ENCODE measurements at regions not wholly inside any gene's neighbourhood (a gene's known extent, or its start where the extent isn't known, plus 50 kb on each side); places are given as distances from the start of the nearest gene placed in this dataset.

DNA sequence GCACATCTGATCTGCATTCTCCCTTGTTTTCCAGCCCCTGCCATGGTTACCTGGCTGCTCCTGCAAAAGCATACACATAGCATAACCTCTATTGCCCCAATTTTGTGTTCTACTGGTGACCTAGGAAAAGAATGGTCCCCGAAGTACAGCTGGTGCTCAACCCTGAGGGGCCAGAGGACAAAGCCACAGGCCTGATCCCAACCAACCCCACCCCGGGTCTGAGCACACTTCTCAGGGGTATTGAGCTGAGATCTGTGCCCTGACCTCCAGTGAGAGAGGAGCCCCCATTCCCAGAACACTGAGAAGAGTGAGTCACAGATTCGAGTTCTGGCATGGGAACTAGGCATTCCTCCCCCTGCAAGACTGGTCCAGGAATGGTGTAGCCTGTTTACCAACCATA, 465.5 kb upstream of the ACTRT1 start:
- H3K23me2 ChIP-seq (ENCODE audit: insufficient read length, low read depth, low read length, poor library complexity, severe bottlenecking), result no peaks in the 10 kb centered on the region
- Mint-ChIP-seq H3K27ac (no peak overlapping the region; a peak in 1 of 7 replicates), H3K9me3 (peaks cover 14 to 69% of the 10 kb centered on the region in 2 experiments), H3K4me3 (no peak overlapping the region), H3K36me3 (ENCODE audit: insufficient read depth in 1 of 3, low read depth in 3 of 3) (peaks cover 0 to 6% (median 0%) of the 10 kb centered on the region in 3 experiments; a peak in 2 of 7 replicates), H3K27me3 (ENCODE audit: low read depth) (no peaks in the 10 kb centered on the region), H3K4me1 (peaks cover 8 to 10% of the 10 kb centered on the region in 2 experiments)
- no peak overlapping the region for H3K18ac ChIP-seq (ENCODE audit: insufficient read length, low read depth, low read length)
- no peak overlapping the region for H3K23ac ChIP-seq (ENCODE audit: insufficient read length, low read depth, low read length)
- no peaks in the 10 kb centered on the region for H3K79me2 ChIP-seq (ENCODE audit: insufficient read depth, low read length)
- H4K20me1 ChIP-seq (ENCODE audit: control insufficient read depth, insufficient read depth, insufficient read length), result no peaks in the 10 kb centered on the region
- no peak overlapping the region for H3T11ph ChIP-seq (ENCODE audit: low read length)
- H2BK5ac ChIP-seq (ENCODE audit: insufficient read length, low read length), result no peak overlapping the region
- TF ChIP-seq, protein P1, sequence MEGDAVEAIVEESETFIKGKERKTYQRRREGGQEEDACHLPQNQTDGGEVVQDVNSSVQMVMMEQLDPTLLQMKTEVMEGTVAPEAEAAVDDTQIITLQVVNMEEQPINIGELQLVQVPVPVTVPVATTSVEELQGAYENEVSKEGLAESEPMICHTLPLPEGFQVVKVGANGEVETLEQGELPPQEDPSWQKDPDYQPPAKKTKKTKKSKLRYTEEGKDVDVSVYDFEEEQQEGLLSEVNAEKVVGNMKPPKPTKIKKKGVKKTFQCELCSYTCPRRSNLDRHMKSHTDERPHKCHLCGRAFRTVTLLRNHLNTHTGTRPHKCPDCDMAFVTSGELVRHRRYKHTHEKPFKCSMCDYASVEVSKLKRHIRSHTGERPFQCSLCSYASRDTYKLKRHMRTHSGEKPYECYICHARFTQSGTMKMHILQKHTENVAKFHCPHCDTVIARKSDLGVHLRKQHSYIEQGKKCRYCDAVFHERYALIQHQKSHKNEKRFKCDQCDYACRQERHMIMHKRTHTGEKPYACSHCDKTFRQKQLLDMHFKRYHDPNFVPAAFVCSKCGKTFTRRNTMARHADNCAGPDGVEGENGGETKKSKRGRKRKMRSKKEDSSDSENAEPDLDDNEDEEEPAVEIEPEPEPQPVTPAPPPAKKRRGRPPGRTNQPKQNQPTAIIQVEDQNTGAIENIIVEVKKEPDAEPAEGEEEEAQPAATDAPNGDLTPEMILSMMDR (conservative IDR thresholded peaks at IDR 0.05), result no peak
- H3K79me1 ChIP-seq (ENCODE audit: insufficient read depth, low read depth, low read length, poor library complexity, severe bottlenecking), result no peaks in the 10 kb centered on the region
- no peak overlapping the region for H3K4ac ChIP-seq (ENCODE audit: low read depth, low read length)
- H3K9me3 ChIP-seq (ENCODE audit: control insufficient read depth, low read depth, low read length), result no peaks in the 10 kb centered on the region
- no peak overlapping the region for H2BK15ac ChIP-seq (ENCODE audit: low read depth, low read length)
- H3K4me1 ChIP-seq (ENCODE audit: insufficient read depth, low read length), result no peaks in the 10 kb centered on the region
- H2BK20ac ChIP-seq (ENCODE audit: low read depth, low read length, poor library complexity, severe bottlenecking), result no peak overlapping the region
- H2AFZ ChIP-seq (ENCODE audit: low read length), result no peak overlapping the region
- H3K27ac ChIP-seq (ENCODE audit: insufficient read length, low read depth, low read length), result no peak overlapping the region
- H3K56ac ChIP-seq (ENCODE audit: insufficient read length, low read depth, low read length), result no peak overlapping the region
- no peak overlapping the region for H2AK5ac ChIP-seq (ENCODE audit: insufficient read length, low read length)
- no peaks in the 10 kb centered on the region for H3K27me3 ChIP-seq (ENCODE audit: insufficient read depth, low read length)
- DNase-seq, result no peak
- no peak overlapping the region for H4K91ac ChIP-seq (ENCODE audit: insufficient read length, low read depth, low read length)
- H3K4me2 ChIP-seq (ENCODE audit: insufficient read depth, insufficient read length, low read length), result no peak overlapping the region
- no CpG with 5 or more reads among the region's 3 CpGs for WGBS (ENCODE audit: extremely low coverage, insufficient read length, low lambda C conversion rate)
- H2BK12ac ChIP-seq (ENCODE audit: insufficient read length, low read depth, low read length), result no peak overlapping the region
- H4K8ac ChIP-seq (replicated peaks; ENCODE audit: insufficient read length, low read depth, low read length), result no peak overlapping the region
- no peak overlapping the region for H2BK120ac ChIP-seq (ENCODE audit: low read depth, low read length, poor library complexity, severe bottlenecking)
- H3K9ac ChIP-seq (ENCODE audit: extremely low read depth, insufficient read length, low read length), result no peak overlapping the region
- H4K5ac ChIP-seq (ENCODE audit: insufficient read length, low read depth, low read length), result no peak overlapping the region
- H3K14ac ChIP-seq (ENCODE audit: insufficient read depth, low read length), result no peak overlapping the region

Data from H9 (cell line).